Caco-2 (cell line): ENCODE measurements at regions not wholly inside any gene's neighbourhood (a gene's known extent, or its start where the extent isn't known, plus 50 kb on each side); places are given as distances from the start of the nearest gene placed in this dataset.
"Not testable (repeated sequence)": the region's sequence is repeated elsewhere in the genome, so short reads cannot be mapped to it uniquely, and the experiment has no call there.

ENCODE experiments used
- BruUV-seq: library from RNA; stranded (reverse); fragments of 400-500 nt; replicated peaks from 2 replicates; lab custom pipeline; 2021; lab: Mats Ljungman, UMichigan
- CTCF ChIA-PET: fragments of 300-600 bp; sonication (Branson Sonifier 250); formaldehyde crosslinking; loops from one replicate; lab custom pipeline; 2022; ENCODE audit warnings: antibody characterized with exemption; lab: Charles Lee
- POLR2A ChIA-PET: fragments of 300-600 bp; sonication (Branson Sonifier 250); formaldehyde crosslinking; loops from one replicate; lab custom pipeline; 2022; ENCODE audit warnings: antibody characterized with exemption; lab: Charles Lee
- DNase-seq, 2 experiments: peaks; one replicate each; pipeline versions ENCODE4 v3.0.0 to v3.0.0-alpha.2; 2020 to 2022
- H3K27me3 ChIP-seq: replicated peaks from 2 replicates; pipeline ENCODE4 v1.6.0; 2011; ENCODE audit warnings: low read length; ENCODE audit not compliant: control insufficient read depth, insufficient read depth
- H3K36me3 ChIP-seq: 2 replicates; pipeline ENCODE4 v1.5.1; 2011; ENCODE audit warnings: low read length; ENCODE audit not compliant: control insufficient read depth, insufficient read depth
- H3K4me1 ChIP-seq: fragments of 250-450 bp; sonication (Bioruptor Pico); 2 replicates; pipeline ENCODE4 v1.5.1; 2020; ENCODE audit warnings: mild to moderate bottlenecking
- H3K4me3 ChIP-seq: 2 replicates; pipeline ENCODE4 v1.5.1; 2011; ENCODE audit warnings: low read depth, mild to moderate bottlenecking, control low read depth, low read length
- H3K9me3 ChIP-seq: fragments of 250-450 bp; sonication (Bioruptor Pico); 2 replicates; pipeline ENCODE4 v1.5.1; 2020; ENCODE audit warnings: mild to moderate bottlenecking, moderate library complexity
- H3K27ac Mint-ChIP-seq: one replicate; pipeline ENCODE4 v1.8.0; 2022; ENCODE audit warnings: mixed read lengths; ENCODE audit not compliant: unreplicated experiment
- H3K27me3 Mint-ChIP-seq: one replicate; pipeline ENCODE4 v1.8.0; 2022; ENCODE audit warnings: mixed read lengths; ENCODE audit not compliant: insufficient read depth, unreplicated experiment
- H3K36me3 Mint-ChIP-seq: one replicate; pipeline ENCODE4 v1.8.0; 2022; ENCODE audit warnings: mild to moderate bottlenecking, mixed read lengths; ENCODE audit not compliant: insufficient read depth, unreplicated experiment
- H3K4me1 Mint-ChIP-seq: one replicate; pipeline ENCODE4 v1.8.0; 2022; ENCODE audit warnings: low read depth, mixed read lengths; ENCODE audit not compliant: unreplicated experiment
- H3K4me3 Mint-ChIP-seq: one replicate; pipeline ENCODE4 v1.8.0; 2022; ENCODE audit warnings: mild to moderate bottlenecking, moderate library complexity, mixed read lengths; ENCODE audit not compliant: unreplicated experiment
- H3K9me3 Mint-ChIP-seq: one replicate; pipeline ENCODE4 v1.8.0; 2022; ENCODE audit warnings: mixed read lengths; ENCODE audit not compliant: unreplicated experiment
- intact Hi-C: fragments of 100-400 bp; cut with micrococcal nuclease; formaldehyde crosslinking; loops from one replicate; pipeline ENCODE4 v1.10.0; 2022; ENCODE audit not compliant: unreplicated experiment
- TF ChIP-seq, protein P1 (sequence below), 2 experiments: fragments of 200-600 bp in 1 of 2; IDR thresholded peaks; 1 replicate in 1 of 2; 2 replicates in 1 of 2; pipeline versions ENCODE4 v1.5.1 to v1.8.0; 2011 to 2022; ENCODE audit warnings: antibody characterized with exemption in 1 of 2, control low read depth in 1 of 2, inconsistent platforms in 1 of 2, low read depth in 1 of 2, low read length in 1 of 2, mild to moderate bottlenecking in 1 of 2, moderate library complexity in 1 of 2; ENCODE audit not compliant: insufficient read depth in 1 of 2, severe bottlenecking in 1 of 2, unreplicated experiment in 1 of 2

DNA sequence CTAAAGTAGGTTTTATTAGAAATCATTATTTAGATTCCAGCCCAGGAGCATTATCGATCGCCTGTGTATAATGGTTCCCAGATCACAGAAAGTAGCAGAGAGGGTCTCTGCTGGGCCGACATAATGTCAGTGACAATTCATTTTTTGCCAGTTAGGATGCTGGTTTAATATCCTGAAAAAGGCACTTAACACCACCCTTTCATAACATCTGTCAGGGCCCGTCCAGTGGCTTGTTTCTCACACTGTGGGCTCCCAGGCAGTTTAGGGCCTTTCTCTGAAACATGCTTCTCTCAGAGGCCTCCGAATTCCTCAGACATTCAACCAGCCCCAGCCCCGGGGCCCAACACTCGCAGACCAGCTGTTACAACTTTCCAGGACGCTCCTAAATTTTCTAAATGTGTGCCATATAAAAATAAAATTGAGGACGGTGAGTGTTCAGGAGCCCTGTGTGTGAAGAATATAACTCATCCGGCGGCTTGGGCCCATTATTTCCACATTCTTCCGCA is 108.6 kb upstream of the EYA4 start:
- Histone ChIP-seq H3K4me1 (no peaks in the 10 kb centered on the region), H3K36me3 (no peaks in the 10 kb centered on the region), H3K9me3 (no peaks in the 10 kb centered on the region), H3K4me3 (no peak overlapping the region), H3K27me3 (no peaks in the 10 kb centered on the region)
- no peak overlapping the region for H3K4me3 Mint-ChIP-seq
- ChIA-PET POLR2A (no interaction called here), CTCF (no interaction called here)
- H3K9me3 Mint-ChIP-seq, result no peaks in the 10 kb centered on the region
- H3K27me3 Mint-ChIP-seq, result peaks cover 7% of the 10 kb centered on the region
- intact Hi-C loops, result no loop called here
- no peaks in the 10 kb centered on the region for H3K36me3 Mint-ChIP-seq
- H3K4me1 Mint-ChIP-seq, result no peaks in the 10 kb centered on the region
- no peak for DNase-seq
- TF ChIP-seq, protein P1, sequence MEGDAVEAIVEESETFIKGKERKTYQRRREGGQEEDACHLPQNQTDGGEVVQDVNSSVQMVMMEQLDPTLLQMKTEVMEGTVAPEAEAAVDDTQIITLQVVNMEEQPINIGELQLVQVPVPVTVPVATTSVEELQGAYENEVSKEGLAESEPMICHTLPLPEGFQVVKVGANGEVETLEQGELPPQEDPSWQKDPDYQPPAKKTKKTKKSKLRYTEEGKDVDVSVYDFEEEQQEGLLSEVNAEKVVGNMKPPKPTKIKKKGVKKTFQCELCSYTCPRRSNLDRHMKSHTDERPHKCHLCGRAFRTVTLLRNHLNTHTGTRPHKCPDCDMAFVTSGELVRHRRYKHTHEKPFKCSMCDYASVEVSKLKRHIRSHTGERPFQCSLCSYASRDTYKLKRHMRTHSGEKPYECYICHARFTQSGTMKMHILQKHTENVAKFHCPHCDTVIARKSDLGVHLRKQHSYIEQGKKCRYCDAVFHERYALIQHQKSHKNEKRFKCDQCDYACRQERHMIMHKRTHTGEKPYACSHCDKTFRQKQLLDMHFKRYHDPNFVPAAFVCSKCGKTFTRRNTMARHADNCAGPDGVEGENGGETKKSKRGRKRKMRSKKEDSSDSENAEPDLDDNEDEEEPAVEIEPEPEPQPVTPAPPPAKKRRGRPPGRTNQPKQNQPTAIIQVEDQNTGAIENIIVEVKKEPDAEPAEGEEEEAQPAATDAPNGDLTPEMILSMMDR (IDR thresholded peaks at IDR 0.05; ENCODE audit: insufficient read depth in 1 of 2, low read depth in 1 of 2, low read length in 1 of 2, severe bottlenecking in 1 of 2, unreplicated experiment in 1 of 2), result no peak
- no TSS peak for BruUV-seq
- H3K27ac Mint-ChIP-seq, result no peak overlapping the region

DNA sequence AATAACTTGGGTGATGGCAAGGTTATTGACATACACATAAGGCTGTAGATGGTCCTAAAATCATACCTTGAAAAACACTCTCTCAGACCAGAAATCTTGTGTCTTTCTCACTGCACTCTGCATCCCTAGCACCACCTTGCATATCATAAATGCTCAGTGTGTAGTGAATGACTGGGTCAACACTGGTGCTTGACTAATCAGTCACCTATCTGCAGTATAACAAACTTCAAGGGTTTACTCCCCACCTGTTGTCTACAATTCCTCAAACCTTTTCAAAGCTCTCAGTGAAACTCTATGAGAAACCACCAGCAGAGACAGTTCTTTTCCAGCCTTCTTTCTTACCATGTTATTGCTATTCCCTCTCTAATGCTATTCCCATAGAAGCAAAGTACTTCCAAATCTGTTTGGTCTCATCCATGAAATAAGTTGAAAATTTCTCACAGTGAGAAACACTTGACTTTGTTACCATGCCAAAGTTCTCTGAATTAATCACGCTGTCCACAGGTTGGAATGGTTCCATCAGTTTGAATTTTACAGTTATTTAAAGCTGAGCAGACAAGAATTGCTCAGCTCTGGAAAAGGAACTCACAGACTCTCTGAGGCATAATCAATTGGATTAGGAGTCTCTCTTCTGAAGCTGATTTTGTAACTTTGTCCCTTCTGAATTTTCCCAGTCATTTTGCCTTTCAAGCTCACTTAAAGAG is 104.8 kb upstream of the EYA4 start:
- H3K27me3 ChIP-seq, result no peaks in the 10 kb centered on the region
- CTCF ChIA-PET, result no interaction called here
- no TSS peak for BruUV-seq
- H3K36me3 ChIP-seq, result no peaks in the 10 kb centered on the region
- H3K4me3 ChIP-seq, result no peak overlapping the region
- no peak for DNase-seq
- no peaks in the 10 kb centered on the region for H3K9me3 ChIP-seq
- Mint-ChIP-seq H3K4me1 (no peaks in the 10 kb centered on the region), H3K36me3 (no peaks in the 10 kb centered on the region), H3K27ac (no peak overlapping the region), H3K9me3 (no peaks in the 10 kb centered on the region), H3K27me3 (peaks cover 7% of the 10 kb centered on the region), H3K4me3 (no peak overlapping the region)
- TF ChIP-seq, protein P1 (IDR thresholded peaks at IDR 0.05; ENCODE audit: insufficient read depth in 1 of 2, low read depth in 1 of 2, low read length in 1 of 2, severe bottlenecking in 1 of 2, unreplicated experiment in 1 of 2), result no peak
- POLR2A ChIA-PET, result no interaction called here
- H3K4me1 ChIP-seq, result no peaks in the 10 kb centered on the region
- intact Hi-C loops, result no loop called here

DNA sequence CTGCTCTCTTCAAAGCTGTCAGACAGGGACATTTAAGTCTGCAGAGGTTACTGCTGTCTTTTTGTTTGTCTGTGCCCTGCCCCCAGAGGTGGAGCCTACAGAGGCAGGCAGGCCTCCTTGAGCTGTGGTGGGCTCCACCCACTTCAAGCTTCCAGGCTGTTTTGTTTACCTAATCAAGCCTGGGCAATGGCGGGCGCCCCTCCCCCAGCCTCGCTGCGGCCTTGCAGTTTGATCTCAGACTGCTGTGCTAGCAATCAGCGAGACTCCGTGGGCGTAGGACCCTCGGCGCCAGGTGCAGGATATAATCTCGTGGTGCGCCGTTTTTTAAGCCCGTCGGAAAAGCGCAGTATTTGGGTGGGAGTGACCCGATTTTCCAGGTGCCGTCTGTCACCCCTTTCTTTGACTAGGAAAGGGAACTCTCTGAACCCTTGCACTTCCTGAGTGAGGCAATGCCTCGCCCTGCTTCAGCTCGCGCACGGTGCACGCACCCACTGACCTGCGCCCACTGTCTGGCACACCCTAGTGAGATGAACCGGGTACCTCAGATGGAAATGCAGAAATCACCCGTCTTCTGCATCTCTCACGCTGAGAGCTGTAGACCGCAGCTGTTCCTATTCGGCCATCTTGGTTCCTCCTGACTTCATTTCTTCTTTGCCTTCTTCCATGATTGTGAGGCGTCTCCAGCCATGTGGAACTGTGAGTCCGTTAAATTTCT is 93.5 kb upstream of the EYA4 start:
- peaks cover 12% of the 10 kb centered on the region for H3K27me3 Mint-ChIP-seq
- POLR2A ChIA-PET, intact Hi-C loops, H3K4me1 Mint-ChIP-seq, H3K27ac Mint-ChIP-seq, DNase-seq, BruUV-seq, CTCF ChIA-PET, H3K4me1 ChIP-seq, H3K36me3 ChIP-seq, H3K9me3 Mint-ChIP-seq, H3K27me3 ChIP-seq, H3K4me3 Mint-ChIP-seq, H3K36me3 Mint-ChIP-seq, H3K4me3 ChIP-seq, H3K9me3 ChIP-seq: not testable (repeated sequence)
